GM23338 (cell line): ENCODE measurements at regions not wholly inside any gene's neighbourhood (a gene's known extent, or its start where the extent isn't known, plus 50 kb on each side); places are given as distances from the start of the nearest gene placed in this dataset.

Experiments
- ATAC-seq: fragments of 200-7000 bp; cut with Tn5 transposase; 3 replicates; pipeline ENCODE4 v1.9.1; 2020
- DNase-seq: peaks from one replicate; pipeline ENCODE4 v3.0.0-alpha.2; 2015; ENCODE audit warnings: low spot score
- H2AFZ ChIP-seq: fragments of 200-600 bp; sonication (generic); 2 replicates; pipeline ENCODE4 v1.8.0; 2016; ENCODE audit warnings: antibody characterized with exemption, mild to moderate bottlenecking, moderate library complexity
- H3F3A ChIP-seq: fragments of 200-600 bp; sonication (generic); replicated peaks from 2 replicates; pipeline ENCODE4 v1.8.0; 2017; ENCODE audit warnings: antibody characterized with exemption, mixed run types, low read depth
- H3K27ac ChIP-seq: fragments of 200-600 bp; sonication (generic); 2 replicates; pipeline ENCODE4 v1.6.1; 2016; ENCODE audit warnings: low read depth
- H3K27me3 ChIP-seq: fragments of 200-600 bp; sonication (generic); 2 replicates; pipeline ENCODE4 v1.8.0; 2016; ENCODE audit warnings: mild to moderate bottlenecking, mixed run types, moderate library complexity; ENCODE audit not compliant: insufficient read depth
- H3K36me3 ChIP-seq: fragments of 200-600 bp; sonication (generic); 2 replicates; pipeline ENCODE4 v1.8.0; 2016; ENCODE audit warnings: mild to moderate bottlenecking; ENCODE audit not compliant: insufficient read depth
- H3K4me1 ChIP-seq: fragments of 200-600 bp; sonication (generic); 2 replicates; pipeline ENCODE4 v1.8.0; 2016; ENCODE audit warnings: mild to moderate bottlenecking, moderate library complexity; ENCODE audit not compliant: insufficient read depth
- H3K4me2 ChIP-seq: fragments of 200-600 bp; sonication (generic); 2 replicates; pipeline ENCODE4 v1.7.1; 2017; ENCODE audit warnings: mixed run types
- H3K4me3 ChIP-seq: fragments of 200-600 bp; sonication (generic); 2 replicates; pipeline ENCODE4 v1.6.1; 2016; ENCODE audit warnings: mixed run types
- H3K79me2 ChIP-seq: fragments of 200-600 bp; sonication (generic); replicated peaks from 2 replicates; pipeline ENCODE4 v1.8.0; 2017; ENCODE audit warnings: mild to moderate bottlenecking; ENCODE audit not compliant: insufficient read depth
- H3K9me2 ChIP-seq: fragments of 200-600 bp; sonication (generic); 2 replicates; pipeline ENCODE4 v1.8.0; 2017; ENCODE audit not compliant: insufficient read depth
- H4K20me1 ChIP-seq: fragments of 200-600 bp; sonication (generic); replicated peaks from 2 replicates; pipeline ENCODE4 v1.8.0; 2017; ENCODE audit warnings: mild to moderate bottlenecking; ENCODE audit not compliant: insufficient read depth
- H3K27ac Mint-ChIP-seq: 2 replicates; pipeline ENCODE4 v1.8.0; 2020; ENCODE audit warnings: inconsistent platforms, mild to moderate bottlenecking, moderate library complexity, mixed read lengths
- H3K27me3 Mint-ChIP-seq: 3 replicates; pipeline ENCODE4 v1.8.0; 2022; ENCODE audit warnings: low read depth, mild to moderate bottlenecking, moderate library complexity, mixed read lengths, inconsistent platforms; ENCODE audit not compliant: insufficient read depth, poor library complexity
- H3K36me3 Mint-ChIP-seq: 3 replicates; pipeline ENCODE4 v1.8.0; 2021; ENCODE audit warnings: low read depth, mild to moderate bottlenecking, inconsistent platforms, moderate library complexity, mixed read lengths
- H3K4me1 Mint-ChIP-seq: 3 replicates; pipeline ENCODE4 v1.8.0; 2020; ENCODE audit warnings: mild to moderate bottlenecking, inconsistent platforms, mixed read lengths
- H3K4me3 Mint-ChIP-seq: 3 replicates; pipeline ENCODE4 v1.8.0; 2021; ENCODE audit warnings: moderate library complexity, mild to moderate bottlenecking, inconsistent platforms, mixed read lengths
- H3K9me3 Mint-ChIP-seq: 3 replicates; pipeline ENCODE4 v1.8.0; 2020; ENCODE audit warnings: moderate library complexity, mild to moderate bottlenecking, inconsistent platforms, mixed read lengths
- CREB1 ChIP-seq: fragments of 250-450 bp; sonication (Bioruptor Pico); IDR thresholded peaks from 2 replicates; pipeline ENCODE4 v1.5.0; 2020; ENCODE audit warnings: low read depth, mild to moderate bottlenecking, moderate library complexity
- CTCF ChIP-seq, 2 experiments: fragments of 200-600 bp in 1 of 2; sonication (generic) in 1 of 2; conservative IDR thresholded peaks; 2 replicates each; pipeline versions ENCODE4 v1.5.1 to v1.6.1; 2016 to 2017; ENCODE audit warnings: antibody characterized with exemption in 2 of 2, low read depth in 2 of 2, mild to moderate bottlenecking in 2 of 2, moderate library complexity in 1 of 2
- JUNB ChIP-seq: IDR thresholded peaks from one replicate; pipeline ENCODE4 v1.6.1; 2016; ENCODE audit warnings: antibody characterized with exemption; ENCODE audit not compliant: unreplicated experiment
- NANOG ChIP-seq: IDR thresholded peaks from 2 replicates; pipeline ENCODE4 v1.6.1; 2016; ENCODE audit warnings: antibody characterized with exemption, borderline replicate concordance
- POLR2AphosphoS5 ChIP-seq: IDR thresholded peaks from 2 replicates; pipeline ENCODE4 v1.6.1; 2016; ENCODE audit warnings: antibody characterized with exemption, low read depth
- STAT1 ChIP-seq: IDR thresholded peaks from one replicate; pipeline ENCODE4 v1.6.1; 2016; ENCODE audit warnings: antibody characterized with exemption; ENCODE audit not compliant: unreplicated experiment
- ZNF462 ChIP-seq: fragments of 250-450 bp; sonication (Bioruptor Pico); IDR thresholded peaks from 2 replicates; pipeline ENCODE4 v1.5.0; 2020; ENCODE audit warnings: mild to moderate bottlenecking, moderate library complexity
- TF ChIP-seq, protein P1 (sequence below): IDR thresholded peaks from 2 replicates; pipeline ENCODE4 v1.6.1; 2016; ENCODE audit warnings: antibody characterized with exemption
- TF ChIP-seq, protein P2 (sequence below): IDR thresholded peaks from one replicate; pipeline ENCODE4 v1.6.1; 2018; ENCODE audit warnings: antibody characterized with exemption; ENCODE audit not compliant: unreplicated experiment

GRCh38 chr7:81064426-81064825 lies 145.6 kb upstream of the SEMA3C start:
- DNase-seq (no peak), ATAC-seq (no peak)
- Histone ChIP-seq H3K79me2 (no peaks in the 10 kb centered on the region), H3K27me3 (no peaks in the 10 kb centered on the region), H3K27ac (no peak overlapping the region), H3K4me3 (no peak overlapping the region), H3K4me2 (no peak overlapping the region), H4K20me1 (no peaks in the 10 kb centered on the region), H3K4me1 (no peaks in the 10 kb centered on the region), H2AFZ (no peak overlapping the region), H3K9me2 (no peaks in the 10 kb centered on the region), H3F3A (no peaks in the 10 kb centered on the region), H3K36me3 (no peaks in the 10 kb centered on the region)
- Mint-ChIP-seq H3K27ac (no peak overlapping the region), H3K27me3 (peaks cover under 1% of the 10 kb centered on the region), H3K4me1 (no peaks in the 10 kb centered on the region), H3K9me3 (no peaks in the 10 kb centered on the region), H3K36me3 (no peaks in the 10 kb centered on the region), H3K4me3 (no peak overlapping the region)
- no peak for TF ChIP-seq CTCF (conservative IDR thresholded peaks at IDR 0.05; ENCODE audit: low read depth in 2 of 2)
- TF ChIP-seq JUNB = no peak
- TF ChIP-seq, protein P1, sequence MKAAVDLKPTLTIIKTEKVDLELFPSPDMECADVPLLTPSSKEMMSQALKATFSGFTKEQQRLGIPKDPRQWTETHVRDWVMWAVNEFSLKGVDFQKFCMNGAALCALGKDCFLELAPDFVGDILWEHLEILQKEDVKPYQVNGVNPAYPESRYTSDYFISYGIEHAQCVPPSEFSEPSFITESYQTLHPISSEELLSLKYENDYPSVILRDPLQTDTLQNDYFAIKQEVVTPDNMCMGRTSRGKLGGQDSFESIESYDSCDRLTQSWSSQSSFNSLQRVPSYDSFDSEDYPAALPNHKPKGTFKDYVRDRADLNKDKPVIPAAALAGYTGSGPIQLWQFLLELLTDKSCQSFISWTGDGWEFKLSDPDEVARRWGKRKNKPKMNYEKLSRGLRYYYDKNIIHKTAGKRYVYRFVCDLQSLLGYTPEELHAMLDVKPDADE = no peak
- TF ChIP-seq, protein P2, sequence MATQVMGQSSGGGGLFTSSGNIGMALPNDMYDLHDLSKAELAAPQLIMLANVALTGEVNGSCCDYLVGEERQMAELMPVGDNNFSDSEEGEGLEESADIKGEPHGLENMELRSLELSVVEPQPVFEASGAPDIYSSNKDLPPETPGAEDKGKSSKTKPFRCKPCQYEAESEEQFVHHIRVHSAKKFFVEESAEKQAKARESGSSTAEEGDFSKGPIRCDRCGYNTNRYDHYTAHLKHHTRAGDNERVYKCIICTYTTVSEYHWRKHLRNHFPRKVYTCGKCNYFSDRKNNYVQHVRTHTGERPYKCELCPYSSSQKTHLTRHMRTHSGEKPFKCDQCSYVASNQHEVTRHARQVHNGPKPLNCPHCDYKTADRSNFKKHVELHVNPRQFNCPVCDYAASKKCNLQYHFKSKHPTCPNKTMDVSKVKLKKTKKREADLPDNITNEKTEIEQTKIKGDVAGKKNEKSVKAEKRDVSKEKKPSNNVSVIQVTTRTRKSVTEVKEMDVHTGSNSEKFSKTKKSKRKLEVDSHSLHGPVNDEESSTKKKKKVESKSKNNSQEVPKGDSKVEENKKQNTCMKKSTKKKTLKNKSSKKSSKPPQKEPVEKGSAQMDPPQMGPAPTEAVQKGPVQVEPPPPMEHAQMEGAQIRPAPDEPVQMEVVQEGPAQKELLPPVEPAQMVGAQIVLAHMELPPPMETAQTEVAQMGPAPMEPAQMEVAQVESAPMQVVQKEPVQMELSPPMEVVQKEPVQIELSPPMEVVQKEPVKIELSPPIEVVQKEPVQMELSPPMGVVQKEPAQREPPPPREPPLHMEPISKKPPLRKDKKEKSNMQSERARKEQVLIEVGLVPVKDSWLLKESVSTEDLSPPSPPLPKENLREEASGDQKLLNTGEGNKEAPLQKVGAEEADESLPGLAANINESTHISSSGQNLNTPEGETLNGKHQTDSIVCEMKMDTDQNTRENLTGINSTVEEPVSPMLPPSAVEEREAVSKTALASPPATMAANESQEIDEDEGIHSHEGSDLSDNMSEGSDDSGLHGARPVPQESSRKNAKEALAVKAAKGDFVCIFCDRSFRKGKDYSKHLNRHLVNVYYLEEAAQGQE = no peak
- no peak for TF ChIP-seq STAT1
- TF ChIP-seq CREB1 (CRISPR knock-in tag) = no peak
- TF ChIP-seq NANOG = no peak
- TF ChIP-seq POLR2AphosphoS5 = no peak
- no peak for TF ChIP-seq ZNF462 (CRISPR knock-in tag)
